ENCODE measurements at regions not wholly inside any gene's neighbourhood (a gene's known extent, or its start where the extent isn't known, plus 50 kb on each side); places are given as distances from the start of the nearest gene placed in this dataset.
"Not testable (repeated sequence)": the region's sequence is repeated elsewhere in the genome, so short reads cannot be mapped to it uniquely, and the experiment has no call there.

- not testable (repeated sequence) for DNase-seq
Measured at GRCh38 chr2:35112367-35112766, 1243.2 kb upstream of the CRIM1 start.

- no peak for DNase-seq
Measured at GRCh38 chr2:35104309-35104708, 1251.3 kb upstream of the CRIM1 start.

GRCh38 chr2:35099342-35099741, 1256.2 kb upstream of the CRIM1 start:
- no peak for DNase-seq

GRCh38 chr2:35082072-35082471, 1273.5 kb upstream of the CRIM1 start:
- DNase-seq = no peak

- no peak for DNase-seq
Measured at GRCh38 chr2:35081622-35082015, 1274.0 kb upstream of the CRIM1 start.

- DNase-seq = no peak
Measured at GRCh38 chr2:35081001-35081621, 1274.5 kb upstream of the CRIM1 start.

- DNase-seq = no peak
Measured at GRCh38 chr2:35080231-35080910, 1275.2 kb upstream of the CRIM1 start.

- DNase-seq = no peak
Measured at GRCh38 chr2:35067420-35067819, 1288.2 kb upstream of the CRIM1 start.

- no peak for DNase-seq
Measured at GRCh38 chr2:35063836-35064235, 1291.7 kb upstream of the CRIM1 start.

- DNase-seq = no peak
Measured at GRCh38 chr2:35035883-35036282, 1319.7 kb upstream of the CRIM1 start.

GRCh38 chr2:35033748-35034147, 1321.8 kb upstream of the CRIM1 start:
- no peak for DNase-seq

- no peak for DNase-seq
Measured at GRCh38 chr2:35023545-35023944, 1332.0 kb upstream of the CRIM1 start.

- DNase-seq = no peak
Measured at GRCh38 chr2:35000453-35000852, 1355.1 kb upstream of the CRIM1 start.

GRCh38 chr2:34998741-34999140, 1356.8 kb upstream of the CRIM1 start:
- DNase-seq = no peak

GRCh38 chr2:34997779-34998178, 1357.8 kb upstream of the CRIM1 start:
- no peak for DNase-seq

GRCh38 chr2:34995196-34995595, 1360.4 kb upstream of the CRIM1 start:
- no peak for DNase-seq

- no peak for DNase-seq
Measured at GRCh38 chr2:34991508-34992274, 1363.9 kb upstream of the CRIM1 start.

- no peak for DNase-seq
Measured at GRCh38 chr2:34985474-34985873, 1370.1 kb upstream of the CRIM1 start.

- DNase-seq = no peak
Measured at GRCh38 chr2:34980689-34981088, 1374.9 kb upstream of the CRIM1 start.

- DNase-seq = no peak
Measured at GRCh38 chr2:34979148-34979547, 1376.4 kb upstream of the CRIM1 start.

GRCh38 chr2:34961822-34962221, 1362.7 kb upstream of the FAM98A start:
- no peak for DNase-seq

- DNase-seq = no peak
Measured at GRCh38 chr2:34954758-34955157, 1355.7 kb upstream of the FAM98A start.

GRCh38 chr2:34950797-34951196, 1351.7 kb upstream of the FAM98A start:
- no peak for DNase-seq

- DNase-seq = no peak
Measured at GRCh38 chr2:34949316-34949715, 1350.2 kb upstream of the FAM98A start.
